ENCODE measurements at regions not wholly inside any gene's neighbourhood (a gene's known extent, or its start where the extent isn't known, plus 50 kb on each side); places are given as distances from the start of the nearest gene placed in this dataset.

- TF ChIP-seq POLR2AphosphoS5 (IDR thresholded peaks at IDR 0.05; ENCODE audit: low read depth) (no peak), GABPA (IDR thresholded peaks at IDR 0.05; ENCODE audit: low read depth) (no peak), SPI1 (IDR thresholded peaks at IDR 0.05; ENCODE audit: borderline replicate concordance, low read depth) (no peak)
- TF ChIP-seq, protein P1, sequence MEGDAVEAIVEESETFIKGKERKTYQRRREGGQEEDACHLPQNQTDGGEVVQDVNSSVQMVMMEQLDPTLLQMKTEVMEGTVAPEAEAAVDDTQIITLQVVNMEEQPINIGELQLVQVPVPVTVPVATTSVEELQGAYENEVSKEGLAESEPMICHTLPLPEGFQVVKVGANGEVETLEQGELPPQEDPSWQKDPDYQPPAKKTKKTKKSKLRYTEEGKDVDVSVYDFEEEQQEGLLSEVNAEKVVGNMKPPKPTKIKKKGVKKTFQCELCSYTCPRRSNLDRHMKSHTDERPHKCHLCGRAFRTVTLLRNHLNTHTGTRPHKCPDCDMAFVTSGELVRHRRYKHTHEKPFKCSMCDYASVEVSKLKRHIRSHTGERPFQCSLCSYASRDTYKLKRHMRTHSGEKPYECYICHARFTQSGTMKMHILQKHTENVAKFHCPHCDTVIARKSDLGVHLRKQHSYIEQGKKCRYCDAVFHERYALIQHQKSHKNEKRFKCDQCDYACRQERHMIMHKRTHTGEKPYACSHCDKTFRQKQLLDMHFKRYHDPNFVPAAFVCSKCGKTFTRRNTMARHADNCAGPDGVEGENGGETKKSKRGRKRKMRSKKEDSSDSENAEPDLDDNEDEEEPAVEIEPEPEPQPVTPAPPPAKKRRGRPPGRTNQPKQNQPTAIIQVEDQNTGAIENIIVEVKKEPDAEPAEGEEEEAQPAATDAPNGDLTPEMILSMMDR (IDR thresholded peaks at IDR 0.05; ENCODE audit: insufficient read depth, low read length) = no peak
- TF ChIP-seq, protein P2, sequence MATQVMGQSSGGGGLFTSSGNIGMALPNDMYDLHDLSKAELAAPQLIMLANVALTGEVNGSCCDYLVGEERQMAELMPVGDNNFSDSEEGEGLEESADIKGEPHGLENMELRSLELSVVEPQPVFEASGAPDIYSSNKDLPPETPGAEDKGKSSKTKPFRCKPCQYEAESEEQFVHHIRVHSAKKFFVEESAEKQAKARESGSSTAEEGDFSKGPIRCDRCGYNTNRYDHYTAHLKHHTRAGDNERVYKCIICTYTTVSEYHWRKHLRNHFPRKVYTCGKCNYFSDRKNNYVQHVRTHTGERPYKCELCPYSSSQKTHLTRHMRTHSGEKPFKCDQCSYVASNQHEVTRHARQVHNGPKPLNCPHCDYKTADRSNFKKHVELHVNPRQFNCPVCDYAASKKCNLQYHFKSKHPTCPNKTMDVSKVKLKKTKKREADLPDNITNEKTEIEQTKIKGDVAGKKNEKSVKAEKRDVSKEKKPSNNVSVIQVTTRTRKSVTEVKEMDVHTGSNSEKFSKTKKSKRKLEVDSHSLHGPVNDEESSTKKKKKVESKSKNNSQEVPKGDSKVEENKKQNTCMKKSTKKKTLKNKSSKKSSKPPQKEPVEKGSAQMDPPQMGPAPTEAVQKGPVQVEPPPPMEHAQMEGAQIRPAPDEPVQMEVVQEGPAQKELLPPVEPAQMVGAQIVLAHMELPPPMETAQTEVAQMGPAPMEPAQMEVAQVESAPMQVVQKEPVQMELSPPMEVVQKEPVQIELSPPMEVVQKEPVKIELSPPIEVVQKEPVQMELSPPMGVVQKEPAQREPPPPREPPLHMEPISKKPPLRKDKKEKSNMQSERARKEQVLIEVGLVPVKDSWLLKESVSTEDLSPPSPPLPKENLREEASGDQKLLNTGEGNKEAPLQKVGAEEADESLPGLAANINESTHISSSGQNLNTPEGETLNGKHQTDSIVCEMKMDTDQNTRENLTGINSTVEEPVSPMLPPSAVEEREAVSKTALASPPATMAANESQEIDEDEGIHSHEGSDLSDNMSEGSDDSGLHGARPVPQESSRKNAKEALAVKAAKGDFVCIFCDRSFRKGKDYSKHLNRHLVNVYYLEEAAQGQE (IDR thresholded peaks at IDR 0.05; ENCODE audit: insufficient replicate concordance, low read depth) = no peak
- no peak for DNase-seq (ENCODE audit: low read depth in 1 of 2, low spot score in 1 of 2)
- no peak overlapping the region for H3K4me3 ChIP-seq (replicated peaks; ENCODE audit: insufficient read depth, low read length)
Measured at GRCh38 chr18:64202210-64202836, 53.4 kb upstream of the LINC00305 start.

GRCh38 chr18:64201781-64202180 is 52.9 kb upstream of the LINC00305 start:
- no peaks in the 10 kb centered on the region for H3K27me3 ChIP-seq (ENCODE audit: insufficient read depth, poor library complexity, severe bottlenecking)
- H3K27ac ChIP-seq (replicated peaks) = no peak overlapping the region
- no peak for DNase-seq (ENCODE audit: low read depth in 1 of 2, low spot score in 1 of 2)
- H3K4me3 ChIP-seq (replicated peaks; ENCODE audit: insufficient read depth, low read length) = no peak overlapping the region
- no peak for TF ChIP-seq SPI1 (IDR thresholded peaks at IDR 0.05; ENCODE audit: borderline replicate concordance, low read depth)
- TF ChIP-seq POLR2AphosphoS5 (IDR thresholded peaks at IDR 0.05; ENCODE audit: low read depth) = no peak
- TF ChIP-seq GABPA (IDR thresholded peaks at IDR 0.05; ENCODE audit: low read depth) = no peak
- TF ChIP-seq, protein P1 (IDR thresholded peaks at IDR 0.05; ENCODE audit: insufficient read depth, low read length) = no peak
- TF ChIP-seq, protein P2 (IDR thresholded peaks at IDR 0.05; ENCODE audit: insufficient replicate concordance, low read depth) = no peak

More at GRCh38 chr18:64202210-64202836, 53.4 kb upstream of the LINC00305 start:
- Histone ChIP-seq H3K27me3 (ENCODE audit: insufficient read depth, poor library complexity, severe bottlenecking) (no peaks in the 10 kb centered on the region), H3K27ac (replicated peaks) (no peak overlapping the region)

DNA sequence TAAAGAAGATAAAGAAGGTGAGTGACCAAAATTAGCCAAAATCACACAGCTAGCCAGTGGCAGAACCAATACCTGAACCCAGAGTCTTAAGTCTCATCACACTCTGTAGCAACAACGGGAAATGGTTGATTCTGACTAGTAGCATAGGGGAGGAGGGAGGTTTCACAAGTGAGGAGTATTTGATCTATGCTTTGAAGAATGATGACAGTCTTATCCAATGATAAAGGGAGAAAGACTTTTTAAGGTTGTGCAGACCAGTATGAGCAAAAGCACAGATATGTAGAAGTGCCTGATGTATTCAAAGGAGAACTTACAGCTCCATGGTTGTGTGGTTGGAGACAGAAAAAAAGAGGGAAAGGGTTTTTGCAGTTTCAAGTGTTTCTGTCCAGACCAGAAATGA is 50.7 kb upstream of the LINC00305 start:
- no peak overlapping the region for H3K4me3 ChIP-seq (replicated peaks; ENCODE audit: insufficient read depth, low read length)
- DNase-seq (ENCODE audit: low read depth in 1 of 2, low spot score in 1 of 2) = no peak

More for the DNA sequence above, 50.7 kb upstream of the LINC00305 start:
- TF ChIP-seq, protein P2 (IDR thresholded peaks at IDR 0.05; ENCODE audit: insufficient replicate concordance, low read depth) = no peak
- TF ChIP-seq, protein P1 (IDR thresholded peaks at IDR 0.05; ENCODE audit: insufficient read depth, low read length) = no peak
- no peak for TF ChIP-seq GABPA (IDR thresholded peaks at IDR 0.05; ENCODE audit: low read depth)
- no peak for TF ChIP-seq POLR2AphosphoS5 (IDR thresholded peaks at IDR 0.05; ENCODE audit: low read depth)
- TF ChIP-seq SPI1 (IDR thresholded peaks at IDR 0.05; ENCODE audit: borderline replicate concordance, low read depth) = no peak
- Histone ChIP-seq H3K27ac (replicated peaks) (no peak overlapping the region), H3K27me3 (ENCODE audit: insufficient read depth, poor library complexity, severe bottlenecking) (no peaks in the 10 kb centered on the region)
